Iris pigment epithelial cell (primary cell): ENCODE measurements at regions not wholly inside any gene's neighbourhood (a gene's known extent, or its start where the extent isn't known, plus 50 kb on each side); places are given as distances from the start of the nearest gene placed in this dataset.

ENCODE experiments used
- DNase-seq: peaks from one replicate; pipeline ENCODE4 v3.0.0-alpha.2; 2011; ENCODE audit warnings: low read depth

DNA sequence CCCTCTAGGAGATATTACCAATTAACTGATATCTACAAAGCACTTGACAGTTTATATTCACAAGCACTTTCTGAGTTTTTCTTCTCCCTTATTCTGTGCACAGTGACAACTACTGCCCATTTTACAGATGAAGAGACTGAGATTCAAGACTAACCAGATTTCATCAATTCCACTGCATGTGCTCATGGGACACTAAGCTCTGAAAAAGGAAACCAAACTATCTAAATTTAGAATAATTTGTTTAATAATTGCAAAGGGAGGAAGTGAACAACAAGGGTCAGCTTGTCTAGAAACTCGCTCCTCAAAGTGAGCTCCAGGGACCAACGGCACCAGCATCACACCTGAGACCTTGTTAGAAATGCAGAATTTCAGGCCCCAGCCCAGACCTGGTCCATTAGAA is 50.8 kb upstream of the MYLIP start:
- no peak for DNase-seq

DNA sequence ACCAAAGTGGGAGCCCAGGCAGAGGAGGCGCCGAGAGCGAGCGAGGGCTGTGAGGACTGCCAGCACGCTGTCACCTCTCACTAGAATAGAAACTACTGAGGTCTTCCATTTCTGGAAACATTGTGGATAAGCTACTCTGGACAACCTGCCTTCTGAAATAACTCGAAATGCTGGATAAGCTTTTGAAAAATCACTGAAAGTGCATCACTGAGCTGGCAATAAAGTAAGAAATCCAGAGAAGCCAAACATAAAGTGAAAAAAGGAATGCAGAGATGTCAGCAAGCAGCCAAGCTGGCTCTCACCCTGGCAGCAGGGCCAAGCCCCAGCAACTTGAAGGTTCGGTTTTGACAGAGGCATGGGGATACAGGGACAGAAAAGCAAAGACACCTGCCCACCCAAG is 59.2 kb upstream of the MYLIP start:
- DNase-seq = no peak

DNA sequence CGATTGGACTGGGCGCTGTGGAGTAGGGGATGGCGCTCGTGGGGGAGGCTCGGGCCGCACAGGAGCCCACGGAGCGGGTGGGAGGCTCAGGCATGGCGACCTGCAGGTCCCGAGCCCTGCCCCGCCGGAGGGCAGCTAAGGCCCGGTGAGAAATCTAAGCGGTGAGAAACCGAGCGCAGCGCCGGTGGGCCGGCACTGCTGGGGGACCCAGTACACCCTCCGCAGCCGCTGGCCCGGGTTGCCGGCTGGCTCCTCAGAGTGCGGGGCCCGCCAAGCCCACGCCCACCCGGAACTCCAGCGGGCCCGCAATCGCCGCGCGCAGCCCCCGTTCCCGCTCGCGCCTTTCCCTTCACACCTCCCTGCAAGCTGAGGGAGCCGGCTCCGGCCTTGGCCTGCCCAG is 59.7 kb upstream of the MYLIP start:
- no peak for DNase-seq

DNA sequence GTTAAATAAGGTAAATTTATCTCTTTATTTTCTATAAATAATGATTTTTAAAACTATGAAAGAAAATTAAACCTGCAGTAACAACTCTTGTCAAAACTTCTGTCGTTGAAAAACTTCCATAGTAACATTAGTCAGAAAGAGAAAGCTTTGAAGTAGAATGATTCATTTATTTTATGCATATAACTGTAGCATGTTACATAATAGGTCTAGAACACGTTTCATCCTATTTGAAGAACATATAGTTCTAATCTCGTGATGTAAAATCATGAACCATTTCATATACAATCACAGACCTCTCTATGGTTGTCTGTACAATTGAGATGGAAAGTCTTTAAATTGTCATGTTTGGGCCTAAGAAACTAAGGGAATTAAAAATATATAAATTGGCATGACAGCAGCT is 61.3 kb upstream of the MYLIP start:
- DNase-seq = no peak

DNA sequence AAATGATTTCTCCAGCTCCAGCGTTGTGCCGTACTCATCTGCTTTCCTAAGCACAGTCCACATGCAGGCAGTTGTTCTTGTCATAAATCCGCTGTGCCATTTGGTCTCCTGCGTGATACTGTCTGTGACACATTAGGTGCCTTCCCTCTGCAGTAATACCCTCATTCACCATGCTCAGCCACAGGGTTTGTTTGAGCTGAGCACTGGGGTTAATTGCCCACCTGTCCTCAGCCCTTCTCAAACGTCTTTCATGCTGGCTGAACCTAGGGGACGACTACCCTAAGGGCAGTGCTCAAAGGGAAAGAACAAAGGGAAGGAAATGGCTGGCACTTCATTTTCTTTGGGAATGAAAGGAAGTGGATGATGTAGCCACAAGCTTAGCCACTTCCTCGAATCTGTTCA is 64.2 kb upstream of the MYLIP start:
- DNase-seq = no peak

DNA sequence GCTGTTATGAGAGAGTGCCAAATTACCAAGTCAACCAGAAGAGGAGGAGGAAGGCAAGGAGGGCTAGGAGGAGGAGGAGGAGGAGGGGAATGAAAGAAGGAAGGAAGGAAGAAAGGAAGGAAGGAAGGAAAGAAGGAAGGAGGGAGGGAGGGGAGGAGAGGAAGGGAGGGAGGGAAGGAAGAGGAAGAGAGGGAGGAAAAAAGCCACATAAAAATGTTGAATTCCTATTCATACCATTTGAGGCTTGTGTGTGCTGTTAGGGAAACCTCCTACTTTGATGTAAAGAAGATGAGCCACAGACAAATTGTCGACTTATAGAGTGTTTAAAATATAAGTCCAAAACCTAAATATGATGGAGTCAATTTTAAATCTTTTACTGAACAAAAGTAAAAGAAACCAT is 65.3 kb upstream of the MYLIP start:
- DNase-seq = no peak

DNA sequence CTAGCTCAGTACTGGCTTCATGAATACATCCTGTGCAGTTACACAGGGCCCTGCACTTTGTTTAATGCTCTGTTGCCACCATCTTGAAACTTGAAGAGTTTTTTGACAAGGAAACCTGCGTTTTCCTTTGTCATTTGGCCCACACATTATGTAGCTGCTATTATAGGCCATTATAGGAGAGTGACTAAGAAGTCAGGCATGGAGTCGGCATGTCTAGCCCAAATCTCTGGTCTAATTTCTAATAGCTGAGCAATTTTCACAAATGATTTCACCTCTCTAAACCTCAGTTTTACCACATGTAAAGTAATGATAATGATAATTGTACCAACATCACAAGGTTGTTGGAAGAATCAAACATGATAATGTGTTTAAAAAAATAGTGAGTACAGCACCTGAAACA is 67.1 kb upstream of the MYLIP start:
- no peak for DNase-seq

DNA sequence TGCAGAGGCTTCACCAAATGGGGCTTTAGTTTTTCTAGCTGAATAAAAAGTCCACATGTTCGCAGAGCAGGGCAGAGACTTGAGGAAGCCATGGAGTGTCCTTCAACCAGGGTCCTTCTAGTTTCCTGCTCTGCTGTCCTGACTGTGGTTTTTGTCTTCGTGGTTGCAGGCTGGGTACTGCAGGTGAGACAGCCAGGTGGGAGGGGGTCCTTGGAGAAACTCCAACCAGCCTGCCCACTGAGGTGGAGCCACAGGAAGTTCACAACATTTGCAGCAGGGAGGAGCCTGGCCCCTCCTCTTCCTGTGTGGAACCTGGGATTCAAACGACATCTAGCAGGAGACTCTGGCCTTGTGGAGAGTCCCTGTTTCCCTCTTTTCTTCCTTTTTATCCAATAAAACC is 68.8 kb upstream of the MYLIP start:
- no peak for DNase-seq

DNA sequence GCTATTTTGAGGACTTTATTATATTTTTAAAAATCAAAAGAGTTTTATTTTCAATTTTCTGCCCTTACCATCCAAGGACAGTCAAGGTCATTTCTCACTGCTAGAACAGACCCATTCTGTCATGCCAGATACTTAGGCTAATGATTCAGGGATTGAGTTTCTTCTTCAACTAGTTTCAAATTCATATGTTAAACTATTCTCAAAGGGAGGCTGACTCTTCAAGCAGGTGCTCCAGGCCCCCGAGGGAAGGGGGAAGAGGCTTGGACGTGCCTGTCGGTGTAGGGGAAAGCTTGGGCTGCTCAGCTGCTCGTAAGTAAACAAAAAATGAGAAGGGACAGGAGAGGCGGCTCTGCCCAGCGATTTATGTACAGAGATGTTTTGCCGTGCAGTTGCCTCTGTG is 69.4 kb upstream of the MYLIP start:
- no peak for DNase-seq

DNA sequence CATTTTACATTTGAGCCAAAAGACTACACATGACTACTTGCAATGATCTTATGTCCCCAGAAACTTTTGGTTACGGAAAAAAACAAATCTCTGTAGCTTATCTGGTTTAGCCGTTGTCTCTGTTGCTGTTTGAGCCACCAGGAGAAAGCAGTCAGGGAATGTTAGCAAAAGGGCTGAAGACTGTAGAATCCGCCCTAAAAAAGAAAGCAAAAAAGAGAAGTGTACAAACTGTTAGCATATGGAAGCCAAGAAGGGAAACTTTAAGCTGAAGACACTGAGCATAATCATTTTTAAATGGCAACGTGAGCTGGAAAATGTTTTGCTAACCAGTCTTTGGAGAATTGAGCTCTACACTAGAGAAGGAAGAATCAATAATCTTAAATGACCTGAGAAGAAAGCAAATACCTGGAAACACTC is 69.9 kb upstream of the MYLIP start:
- DNase-seq = no peak

DNA sequence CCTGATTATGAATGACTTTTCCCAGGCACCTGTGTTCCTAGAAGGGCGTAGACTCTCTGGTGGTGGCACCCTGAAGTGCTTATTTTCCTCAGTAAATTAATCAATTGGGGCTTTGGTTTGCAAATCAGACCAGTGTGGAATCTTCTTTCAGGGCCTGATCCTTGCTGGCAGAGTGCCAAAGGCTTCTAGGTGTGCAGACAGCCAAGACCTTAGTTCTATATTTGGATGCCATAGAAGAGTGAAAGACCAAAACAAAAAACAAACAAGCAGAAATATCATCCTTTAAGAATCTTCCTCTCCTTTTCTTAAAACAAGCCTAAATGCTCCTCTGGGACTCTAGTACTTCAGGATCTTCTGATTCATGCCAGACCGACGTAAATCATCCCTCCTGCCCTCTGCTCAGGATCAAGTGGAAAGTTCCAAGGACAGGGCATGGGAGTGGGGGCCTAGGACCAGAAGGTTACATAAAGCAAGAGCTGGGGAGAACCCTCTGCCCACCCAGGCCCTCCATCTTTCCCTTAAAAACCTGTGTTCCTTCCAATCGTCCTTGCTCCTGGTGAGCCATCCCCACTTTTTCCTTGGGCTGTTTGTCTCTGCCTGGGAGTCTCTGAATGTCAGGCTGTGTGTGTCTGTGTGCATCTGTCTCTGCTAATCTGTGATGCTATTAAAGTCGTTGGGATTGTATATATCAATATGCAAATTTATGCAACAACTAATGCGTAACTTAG is 70.5 kb upstream of the MYLIP start:
- no peak for DNase-seq

DNA sequence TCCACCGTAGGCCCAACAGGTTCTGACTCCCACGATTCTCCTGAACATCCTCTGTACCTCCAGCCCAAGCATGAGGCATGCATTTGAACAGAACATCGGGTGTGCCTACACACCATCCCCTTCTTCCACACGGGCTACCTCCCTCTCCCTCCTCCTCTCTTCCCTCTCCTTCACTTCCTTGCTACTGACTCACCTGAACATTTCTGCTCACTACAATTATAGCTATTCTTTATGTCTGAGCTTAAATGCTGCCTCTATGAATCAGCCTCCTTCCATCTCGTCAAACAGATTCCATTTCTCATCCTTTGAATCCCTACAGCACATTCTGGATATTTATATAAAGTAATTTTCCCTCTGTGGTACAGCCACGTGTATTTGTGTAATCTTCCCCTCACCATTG is 71.4 kb upstream of the MYLIP start:
- DNase-seq = no peak

DNA sequence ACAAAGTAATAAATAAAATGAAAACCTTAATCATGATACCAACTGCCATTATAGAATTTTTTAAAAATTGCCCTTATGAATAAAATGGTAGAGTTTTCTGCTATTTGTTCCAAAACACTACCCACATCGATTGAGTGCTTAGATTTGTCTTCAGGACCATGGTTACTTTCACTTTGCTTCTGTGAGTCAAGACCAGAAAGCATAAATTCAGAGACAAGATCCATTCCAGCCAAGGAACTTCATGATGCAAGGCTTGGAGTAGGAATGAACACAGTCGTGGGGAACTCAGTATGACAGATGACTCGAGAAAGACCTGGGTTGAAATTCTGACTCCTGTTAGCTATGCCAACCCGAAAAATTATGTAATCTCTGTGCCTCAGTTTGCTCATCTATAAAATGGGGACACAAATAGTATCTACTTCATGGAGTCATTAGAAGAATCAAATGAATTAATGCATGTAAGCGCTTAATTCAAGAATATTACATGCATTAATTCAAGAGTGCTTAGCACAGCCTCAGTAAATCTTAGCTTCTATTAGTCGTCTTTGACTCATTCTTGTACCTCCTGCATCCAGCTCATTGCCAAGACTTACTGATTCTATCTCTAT is 72.5 kb upstream of the MYLIP start:
- no peak for DNase-seq

DNA sequence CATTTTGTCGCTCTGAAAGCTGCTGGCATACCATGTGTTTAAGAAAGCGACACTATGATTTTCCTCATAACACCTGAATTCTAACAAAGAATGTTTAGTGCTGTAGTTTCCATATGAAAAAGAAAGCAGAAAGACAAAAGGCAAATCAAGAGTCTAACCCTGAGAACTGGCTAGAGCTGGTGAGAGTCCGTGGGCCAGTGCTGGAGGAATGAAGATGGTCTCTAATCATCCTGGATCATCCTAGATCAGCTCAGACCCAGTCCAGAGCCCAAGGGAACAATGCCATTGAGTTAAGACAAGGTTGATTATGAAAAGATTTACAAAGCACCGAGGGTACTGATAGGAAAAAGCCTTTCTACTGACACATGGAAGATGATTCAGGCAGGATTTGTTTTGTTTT is 73.0 kb upstream of the MYLIP start:
- no peak for DNase-seq

DNA sequence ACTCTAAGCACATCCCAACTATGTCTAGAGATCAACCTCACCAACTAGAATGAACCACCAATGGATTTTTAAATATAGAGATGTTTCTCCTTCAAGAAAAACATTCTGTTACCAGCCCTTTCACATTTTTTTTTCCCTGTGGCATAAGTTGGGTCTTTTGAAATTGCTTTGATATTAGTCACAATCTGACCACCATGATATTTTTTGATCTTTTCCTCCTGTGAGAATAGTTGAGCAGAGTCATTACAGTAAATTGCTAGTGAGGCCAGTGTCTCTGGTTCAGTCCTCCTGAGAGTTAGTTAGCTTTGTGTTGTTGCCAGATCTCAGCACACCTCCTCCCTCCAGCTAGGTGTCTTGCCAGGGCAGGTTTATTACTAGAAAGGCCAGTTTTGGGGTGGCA is 79.7 kb upstream of the MYLIP start:
- peak; percentile 29 for DNase-seq

DNA sequence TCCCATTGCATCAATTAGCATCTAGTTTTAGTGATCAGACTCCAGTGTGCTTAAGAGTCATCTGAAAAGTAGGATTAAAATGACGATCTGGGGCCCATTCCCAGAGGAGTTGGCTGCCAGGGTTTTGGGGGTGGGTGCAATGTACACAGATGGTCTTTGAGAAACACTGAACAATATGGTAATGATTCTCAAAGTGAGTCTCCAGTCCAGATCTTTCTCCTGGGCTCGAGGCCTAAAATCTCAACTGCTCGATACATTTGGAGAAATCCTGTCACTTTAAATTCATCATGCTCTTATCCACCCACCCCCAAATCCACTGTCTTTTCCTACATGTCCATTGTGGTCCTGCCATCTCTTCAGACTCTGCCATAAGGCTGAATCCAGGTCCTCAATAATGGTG is 80.7 kb upstream of the MYLIP start:
- no peak for DNase-seq

DNA sequence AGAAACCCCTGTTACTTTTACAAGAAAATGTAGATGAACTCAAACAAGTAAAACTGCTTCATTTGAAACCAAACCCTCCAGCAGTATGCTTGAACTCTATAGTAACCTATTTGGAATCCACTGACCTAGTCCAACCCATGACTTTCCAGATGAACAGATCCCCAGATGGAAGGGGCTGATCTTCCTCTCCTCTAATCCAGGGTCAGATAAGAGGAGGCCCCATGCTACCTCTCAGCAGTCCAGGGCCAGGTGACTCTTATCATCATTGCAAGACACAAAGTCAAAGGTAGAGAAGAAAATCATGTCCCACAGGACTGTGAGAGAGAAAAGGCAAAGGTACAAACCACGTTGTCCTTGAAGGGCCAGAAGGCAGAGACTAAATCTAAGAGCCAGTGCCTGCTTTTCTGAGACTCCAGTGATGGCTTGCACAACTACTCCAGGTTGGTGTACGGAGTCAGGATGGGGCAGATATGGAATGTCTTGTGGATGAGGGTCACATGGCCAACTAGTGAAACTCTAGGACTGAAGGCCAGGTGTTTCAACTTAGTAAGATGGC is 81.4 kb upstream of the MYLIP start:
- DNase-seq = no peak

DNA sequence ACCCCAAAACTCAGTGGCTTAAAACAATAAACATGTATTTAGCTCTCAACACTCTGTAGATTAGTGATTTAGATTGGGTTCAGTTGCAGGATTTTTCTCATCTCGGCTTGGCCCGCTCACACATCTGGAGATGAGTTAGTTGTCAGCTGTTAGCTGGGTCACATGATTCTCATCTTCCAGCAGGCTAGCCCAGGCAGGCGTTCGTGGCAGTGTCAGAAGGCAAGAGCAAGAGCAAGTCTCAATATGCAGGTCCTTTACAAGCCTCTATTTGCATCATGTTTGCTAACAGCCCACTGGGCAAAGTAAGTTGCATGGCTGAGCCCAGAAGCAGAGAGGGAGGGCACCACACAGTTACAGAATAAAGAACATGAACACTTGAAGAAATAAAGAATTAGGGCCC is 83.6 kb upstream of the MYLIP start:
- DNase-seq = no peak

DNA sequence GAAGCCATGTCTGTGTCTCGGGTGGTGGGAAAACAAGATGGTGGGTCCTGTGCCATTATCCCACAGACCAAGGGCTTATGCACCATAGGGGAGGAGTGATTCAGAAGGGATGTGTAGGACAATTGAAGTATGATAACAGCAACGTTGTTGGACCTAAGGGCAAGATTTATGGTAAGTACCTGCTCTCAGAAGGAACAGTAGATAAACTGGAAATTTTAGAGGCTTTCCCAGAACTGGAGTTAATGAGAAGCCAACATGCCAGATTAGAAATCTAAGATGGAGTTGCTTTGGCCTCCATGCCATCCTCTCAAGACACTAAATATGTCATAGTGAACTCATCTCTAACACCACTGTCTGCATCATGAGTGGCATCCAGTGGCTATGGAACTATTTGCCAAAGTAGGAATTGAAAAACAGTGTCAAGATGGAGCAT is 84.7 kb upstream of the MYLIP start:
- DNase-seq = no peak

DNA sequence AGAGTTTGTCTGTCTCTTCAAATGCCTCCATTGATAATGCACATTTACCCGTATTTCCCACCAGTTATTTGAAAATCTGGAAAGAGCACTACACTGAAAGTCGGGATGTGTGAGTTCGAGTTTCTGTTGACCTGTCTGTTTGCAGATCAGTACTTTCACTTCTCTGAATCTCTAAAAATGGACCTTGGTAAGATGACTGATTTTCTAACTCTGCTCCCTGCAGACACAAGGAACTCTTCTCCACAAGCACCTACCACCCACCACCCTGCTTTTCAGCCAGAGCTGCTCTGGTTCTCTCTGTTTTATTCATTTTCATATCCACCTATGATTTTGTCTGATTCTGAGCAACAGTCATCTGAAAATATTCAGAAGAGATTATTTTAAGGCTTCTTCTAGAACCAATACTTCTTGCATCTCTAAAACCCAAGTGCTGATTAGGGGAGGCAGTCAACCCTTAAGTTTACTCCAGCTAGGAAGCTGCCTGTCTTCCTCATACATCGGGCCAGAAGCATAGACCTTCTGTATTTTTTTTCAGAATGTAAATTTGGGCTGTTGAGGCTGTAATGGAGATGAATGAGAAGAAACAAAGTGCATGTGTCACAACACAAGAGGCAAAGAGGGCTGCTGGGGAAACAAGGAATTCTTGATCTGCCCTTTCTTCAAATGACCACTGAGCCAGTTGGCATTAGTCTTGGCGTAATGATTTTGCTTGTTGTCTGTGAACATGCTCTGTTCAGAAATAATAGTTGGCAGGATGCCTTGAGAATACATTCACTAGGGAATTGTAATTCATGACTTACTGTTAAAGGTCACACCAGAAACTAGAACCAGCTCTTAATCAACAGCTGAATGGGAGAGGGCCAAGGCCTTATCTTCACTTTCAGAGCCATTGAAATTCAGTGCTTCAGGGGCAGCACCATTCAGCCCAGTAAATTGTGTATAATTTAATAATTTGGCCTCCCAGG is 85.4 kb upstream of the MYLIP start:
- no peak for DNase-seq

DNA sequence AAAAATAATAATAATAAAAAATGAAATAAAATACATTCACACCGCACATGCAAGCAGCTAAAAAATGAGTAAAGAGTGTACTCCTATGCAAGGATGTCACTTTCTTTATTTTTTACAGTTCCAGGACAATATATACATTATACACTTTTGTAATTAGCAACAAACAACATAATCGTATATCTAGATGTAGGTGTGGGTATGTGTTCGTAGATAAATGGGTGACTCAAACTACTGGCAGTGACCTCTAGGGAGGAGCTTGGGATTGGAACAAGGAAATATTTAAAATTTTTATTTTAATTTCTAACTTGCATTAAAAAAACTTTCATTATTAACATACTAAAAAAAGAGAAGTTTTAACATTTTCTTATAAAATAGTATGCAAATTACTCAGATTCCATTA is 86.1 kb upstream of the MYLIP start:
- DNase-seq = no peak

DNA sequence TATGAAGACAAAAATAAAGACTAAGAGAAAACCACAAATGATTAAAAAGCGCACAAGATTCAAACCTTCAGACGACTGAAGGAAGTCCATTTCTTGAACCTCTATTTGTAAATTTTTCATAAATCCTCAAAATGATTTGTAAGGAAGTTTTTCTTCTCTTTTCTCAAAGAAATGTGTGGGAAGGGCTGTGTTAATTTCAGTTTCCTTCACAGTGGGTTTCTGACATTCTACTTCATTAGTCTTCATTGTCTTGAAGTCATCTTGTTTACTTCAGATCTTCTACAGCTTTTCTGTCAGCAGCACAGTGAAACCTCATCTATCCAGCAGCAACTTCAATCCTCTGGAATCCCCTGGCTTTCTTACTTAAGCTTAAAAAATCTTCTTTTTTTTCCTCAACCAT is 87.6 kb upstream of the MYLIP start:
- no peak for DNase-seq

DNA sequence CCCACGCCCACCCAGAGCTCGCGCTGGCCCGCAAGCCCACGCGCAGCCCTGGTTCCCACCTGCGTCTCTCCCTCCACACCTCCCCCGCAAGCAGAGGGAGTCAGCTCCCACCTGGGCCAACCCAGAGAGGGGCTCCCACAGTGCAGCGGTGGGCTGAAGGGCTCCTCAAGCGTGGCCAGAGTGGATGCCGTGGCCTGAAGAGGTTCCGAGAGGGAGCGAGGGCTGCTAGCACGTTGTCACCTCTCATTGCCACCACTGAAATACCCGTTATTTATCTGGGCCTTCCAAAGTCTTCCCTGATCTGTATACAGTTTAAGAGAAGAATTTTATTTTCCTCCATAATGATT is 88.3 kb upstream of the MYLIP start:
- DNase-seq = no peak
